ENCODE measurements at regions not wholly inside any gene's neighbourhood (a gene's known extent, or its start where the extent isn't known, plus 50 kb on each side); places are given as distances from the start of the nearest gene placed in this dataset.

GRCh38 chr20:11832397-11832796 is 85.3 kb upstream of the BTBD3 start:
- no peak overlapping the region for H3K9ac ChIP-seq (ENCODE audit: low read depth, low read length, poor library complexity, severe bottlenecking)
- no peak overlapping the region for H3K4me2 ChIP-seq (ENCODE audit: low read depth, low read length, poor library complexity, severe bottlenecking)
- H3F3A ChIP-seq (ENCODE audit: low read depth) = no peaks in the 10 kb centered on the region
- no peaks in the 10 kb centered on the region for H3K9me2 ChIP-seq (replicated peaks; ENCODE audit: low read depth, low read length)
- no peak overlapping the region for H3K4me3 ChIP-seq (ENCODE audit: low read length, poor library complexity, severe bottlenecking)
- no peaks in the 10 kb centered on the region for H4K20me1 ChIP-seq (ENCODE audit: insufficient read depth, low read length, poor library complexity, severe bottlenecking)
- H3K4me1 ChIP-seq (ENCODE audit: insufficient read depth, low read length, poor library complexity, severe bottlenecking) = no peaks in the 10 kb centered on the region
- H2AFZ ChIP-seq (ENCODE audit: low read length) = no peak overlapping the region
- no peaks in the 10 kb centered on the region for H3K27me3 ChIP-seq (ENCODE audit: insufficient read depth, low read length, poor library complexity, severe bottlenecking)
- TF ChIP-seq EZH2phosphoT487 (IDR thresholded peaks at IDR 0.05; ENCODE audit: borderline replicate concordance) (no peak), CTCF (conservative IDR thresholded peaks at IDR 0.05; ENCODE audit: low read length) (no peak)
- H3K36me3 ChIP-seq (ENCODE audit: insufficient read depth, low read length) = no peaks in the 10 kb centered on the region
- H3K9me3 ChIP-seq (ENCODE audit: insufficient read depth, low read depth, low read length) = no peaks in the 10 kb centered on the region
- no peaks in the 10 kb centered on the region for H3K79me2 ChIP-seq (ENCODE audit: insufficient read depth, low read length)

- Histone ChIP-seq H3K36me3 (ENCODE audit: insufficient read depth, low read length) (no peaks in the 10 kb centered on the region), H3K4me3 (ENCODE audit: low read length, poor library complexity, severe bottlenecking) (no peak overlapping the region), H3K79me2 (ENCODE audit: insufficient read depth, low read length) (no peaks in the 10 kb centered on the region), H4K20me1 (ENCODE audit: insufficient read depth, low read length, poor library complexity, severe bottlenecking) (no peaks in the 10 kb centered on the region), H3K9ac (ENCODE audit: low read depth, low read length, poor library complexity, severe bottlenecking) (no peak overlapping the region), H2AFZ (ENCODE audit: low read length) (no peak overlapping the region), H3K9me3 (ENCODE audit: insufficient read depth, low read depth, low read length) (no peaks in the 10 kb centered on the region), H3K27me3 (ENCODE audit: insufficient read depth, low read length, poor library complexity, severe bottlenecking) (no peaks in the 10 kb centered on the region), H3K4me2 (ENCODE audit: low read depth, low read length, poor library complexity, severe bottlenecking) (no peak overlapping the region), H3K9me2 (replicated peaks; ENCODE audit: low read depth, low read length) (no peaks in the 10 kb centered on the region), H3K4me1 (ENCODE audit: insufficient read depth, low read length, poor library complexity, severe bottlenecking) (no peaks in the 10 kb centered on the region), H3F3A (ENCODE audit: low read depth) (no peaks in the 10 kb centered on the region)
- no peak for TF ChIP-seq EZH2phosphoT487 (IDR thresholded peaks at IDR 0.05; ENCODE audit: borderline replicate concordance)
- no peak for TF ChIP-seq CTCF (conservative IDR thresholded peaks at IDR 0.05; ENCODE audit: low read length)
Measured at GRCh38 chr20:11832851-11833250, 84.8 kb upstream of the BTBD3 start.

GRCh38 chr20:11833825-11834224 is 83.9 kb upstream of the BTBD3 start:
- Histone ChIP-seq H3K4me1 (ENCODE audit: insufficient read depth, low read length, poor library complexity, severe bottlenecking) (no peaks in the 10 kb centered on the region), H3K4me3 (ENCODE audit: low read length, poor library complexity, severe bottlenecking) (no peak overlapping the region), H3K36me3 (ENCODE audit: insufficient read depth, low read length) (no peaks in the 10 kb centered on the region), H3K4me2 (ENCODE audit: low read depth, low read length, poor library complexity, severe bottlenecking) (no peak overlapping the region), H3K79me2 (ENCODE audit: insufficient read depth, low read length) (no peaks in the 10 kb centered on the region), H2AFZ (ENCODE audit: low read length) (no peak overlapping the region), H3K9me3 (ENCODE audit: insufficient read depth, low read depth, low read length) (no peaks in the 10 kb centered on the region), H3K27me3 (ENCODE audit: insufficient read depth, low read length, poor library complexity, severe bottlenecking) (no peaks in the 10 kb centered on the region), H4K20me1 (ENCODE audit: insufficient read depth, low read length, poor library complexity, severe bottlenecking) (no peaks in the 10 kb centered on the region), H3K9ac (ENCODE audit: low read depth, low read length, poor library complexity, severe bottlenecking) (no peak overlapping the region), H3K9me2 (replicated peaks; ENCODE audit: low read depth, low read length) (no peaks in the 10 kb centered on the region), H3F3A (ENCODE audit: low read depth) (no peaks in the 10 kb centered on the region)
- TF ChIP-seq EZH2phosphoT487 (IDR thresholded peaks at IDR 0.05; ENCODE audit: borderline replicate concordance) (no peak), CTCF (conservative IDR thresholded peaks at IDR 0.05; ENCODE audit: low read length) (no peak)
